ENCODE measurements at regions not wholly inside any gene's neighbourhood (a gene's known extent, or its start where the extent isn't known, plus 50 kb on each side); places are given as distances from the start of the nearest gene placed in this dataset.

- Histone ChIP-seq H3K27ac (ENCODE audit: low read length) (no peak overlapping the region), H3K4me1 (ENCODE audit: control insufficient read depth, insufficient read depth, low read length) (no peaks in the 10 kb centered on the region), H3K36me3 (ENCODE audit: control insufficient read depth, insufficient read depth, low read length) (no peaks in the 10 kb centered on the region), H3K9me3 (ENCODE audit: control insufficient read depth, low read depth, low read length) (no peaks in the 10 kb centered on the region), H3K27me3 (ENCODE audit: control insufficient read depth, insufficient read depth, low read length) (no peaks in the 10 kb centered on the region), H3K4me3 (ENCODE audit: low read length) (no peak overlapping the region)
- WGBS (ENCODE audit: insufficient coverage, low lambda C conversion rate): 67% methylated on average over 1 of the region's 3 CpGs
- DNase-seq: no peak
Measured at GRCh38 chr14:42541535-42542001, 934.9 kb downstream of the LRFN5 start.

GRCh38 chr14:42535397-42535796 is 928.7 kb downstream of the LRFN5 start:
- H3K36me3 ChIP-seq (ENCODE audit: control insufficient read depth, insufficient read depth, low read length): no peaks in the 10 kb centered on the region
- WGBS (ENCODE audit: insufficient coverage, low lambda C conversion rate): 86% methylated on average over 1 of the region's 10 CpGs
- H3K4me3 ChIP-seq (ENCODE audit: low read length): no peak overlapping the region
- no peak for DNase-seq
- H3K27me3 ChIP-seq (ENCODE audit: control insufficient read depth, insufficient read depth, low read length): no peaks in the 10 kb centered on the region
- H3K27ac ChIP-seq (ENCODE audit: low read length): no peak overlapping the region
- H3K4me1 ChIP-seq (ENCODE audit: control insufficient read depth, insufficient read depth, low read length): no peaks in the 10 kb centered on the region
- no peaks in the 10 kb centered on the region for H3K9me3 ChIP-seq (ENCODE audit: control insufficient read depth, low read depth, low read length)

- no peaks in the 10 kb centered on the region for H3K27me3 ChIP-seq (ENCODE audit: control insufficient read depth, insufficient read depth, low read length)
Measured at GRCh38 chr14:42533476-42533875, 926.8 kb downstream of the LRFN5 start.

GRCh38 chr14:42532194-42532593 is 925.5 kb downstream of the LRFN5 start:
- H3K9me3 ChIP-seq (ENCODE audit: control insufficient read depth, low read depth, low read length): no peaks in the 10 kb centered on the region
- no peak overlapping the region for H3K4me3 ChIP-seq (ENCODE audit: low read length)
- no peak overlapping the region for H3K27ac ChIP-seq (ENCODE audit: low read length)
- H3K27me3 ChIP-seq (ENCODE audit: control insufficient read depth, insufficient read depth, low read length): no peaks in the 10 kb centered on the region
- no peak for DNase-seq
- H3K4me1 ChIP-seq (ENCODE audit: control insufficient read depth, insufficient read depth, low read length): no peaks in the 10 kb centered on the region
- H3K36me3 ChIP-seq (ENCODE audit: control insufficient read depth, insufficient read depth, low read length): no peaks in the 10 kb centered on the region
- 90% methylated on average over 2 of the region's 2 CpGs for WGBS (ENCODE audit: insufficient coverage, low lambda C conversion rate)

More at GRCh38 chr14:42533476-42533875, 926.8 kb downstream of the LRFN5 start:
- H3K4me1 ChIP-seq (ENCODE audit: control insufficient read depth, insufficient read depth, low read length): no peaks in the 10 kb centered on the region
- no peak for DNase-seq
- no peaks in the 10 kb centered on the region for H3K36me3 ChIP-seq (ENCODE audit: control insufficient read depth, insufficient read depth, low read length)
- 100% methylated on average over 1 of the region's 1 CpG for WGBS (ENCODE audit: insufficient coverage, low lambda C conversion rate)
- H3K9me3 ChIP-seq (ENCODE audit: control insufficient read depth, low read depth, low read length): no peaks in the 10 kb centered on the region
- H3K27ac ChIP-seq (ENCODE audit: low read length): no peak overlapping the region
- no peak overlapping the region for H3K4me3 ChIP-seq (ENCODE audit: low read length)

GRCh38 chr14:42527141-42527540 is 920.5 kb downstream of the LRFN5 start:
- WGBS (ENCODE audit: insufficient coverage, low lambda C conversion rate): 100% methylated on average over 1 of the region's 2 CpGs
- Histone ChIP-seq H3K4me3 (ENCODE audit: low read length) (no peak overlapping the region), H3K27me3 (ENCODE audit: control insufficient read depth, insufficient read depth, low read length) (no peaks in the 10 kb centered on the region), H3K9me3 (ENCODE audit: control insufficient read depth, low read depth, low read length) (no peaks in the 10 kb centered on the region), H3K36me3 (ENCODE audit: control insufficient read depth, insufficient read depth, low read length) (no peaks in the 10 kb centered on the region), H3K27ac (ENCODE audit: low read length) (no peak overlapping the region), H3K4me1 (ENCODE audit: control insufficient read depth, insufficient read depth, low read length) (no peaks in the 10 kb centered on the region)
- DNase-seq: no peak

GRCh38 chr14:42523666-42524065 is 917.0 kb downstream of the LRFN5 start:
- WGBS (ENCODE audit: insufficient coverage, low lambda C conversion rate): 80% methylated on average over 1 of the region's 2 CpGs

GRCh38 chr14:42517806-42518500 is 911.3 kb downstream of the LRFN5 start:
- Histone ChIP-seq H3K4me3 (ENCODE audit: low read length) (no peak overlapping the region), H3K27me3 (ENCODE audit: control insufficient read depth, insufficient read depth, low read length) (no peaks in the 10 kb centered on the region), H3K9me3 (ENCODE audit: control insufficient read depth, low read depth, low read length) (no peaks in the 10 kb centered on the region), H3K4me1 (ENCODE audit: control insufficient read depth, insufficient read depth, low read length) (no peaks in the 10 kb centered on the region), H3K27ac (ENCODE audit: low read length) (no peak overlapping the region), H3K36me3 (ENCODE audit: control insufficient read depth, insufficient read depth, low read length) (no peaks in the 10 kb centered on the region)
- no peak for DNase-seq
- WGBS (ENCODE audit: insufficient coverage, low lambda C conversion rate): no CpG with 5 or more reads among the region's 2 CpGs

More at GRCh38 chr14:42523666-42524065, 917.0 kb downstream of the LRFN5 start:
- no peak overlapping the region for H3K27ac ChIP-seq (ENCODE audit: low read length)
- H3K9me3 ChIP-seq (ENCODE audit: control insufficient read depth, low read depth, low read length): no peaks in the 10 kb centered on the region
- no peak overlapping the region for H3K4me3 ChIP-seq (ENCODE audit: low read length)
- no peaks in the 10 kb centered on the region for H3K4me1 ChIP-seq (ENCODE audit: control insufficient read depth, insufficient read depth, low read length)
- H3K27me3 ChIP-seq (ENCODE audit: control insufficient read depth, insufficient read depth, low read length): no peaks in the 10 kb centered on the region
- no peaks in the 10 kb centered on the region for H3K36me3 ChIP-seq (ENCODE audit: control insufficient read depth, insufficient read depth, low read length)
- DNase-seq: no peak

- WGBS (ENCODE audit: insufficient coverage, low lambda C conversion rate): 100% methylated on average over 1 of the region's 1 CpG
- Histone ChIP-seq H3K9me3 (ENCODE audit: control insufficient read depth, low read depth, low read length) (no peaks in the 10 kb centered on the region), H3K27ac (ENCODE audit: low read length) (no peak overlapping the region), H3K4me3 (ENCODE audit: low read length) (no peak overlapping the region), H3K27me3 (ENCODE audit: control insufficient read depth, insufficient read depth, low read length) (no peaks in the 10 kb centered on the region), H3K36me3 (ENCODE audit: control insufficient read depth, insufficient read depth, low read length) (no peaks in the 10 kb centered on the region), H3K4me1 (ENCODE audit: control insufficient read depth, insufficient read depth, low read length) (no peaks in the 10 kb centered on the region)
- no peak for DNase-seq
Measured at GRCh38 chr14:42513837-42514236, 907.2 kb downstream of the LRFN5 start.

GRCh38 chr14:42510071-42510470 is 903.4 kb downstream of the LRFN5 start:
- H3K27ac ChIP-seq (ENCODE audit: low read length): no peak overlapping the region
- H3K4me3 ChIP-seq (ENCODE audit: low read length): no peak overlapping the region
- H3K4me1 ChIP-seq (ENCODE audit: control insufficient read depth, insufficient read depth, low read length): no peaks in the 10 kb centered on the region
- peaks cover 7% of the 10 kb centered on the region for H3K9me3 ChIP-seq (ENCODE audit: control insufficient read depth, low read depth, low read length)
- no peaks in the 10 kb centered on the region for H3K36me3 ChIP-seq (ENCODE audit: control insufficient read depth, insufficient read depth, low read length)
- WGBS (ENCODE audit: insufficient coverage, low lambda C conversion rate): 93% methylated on average over 1 of the region's 1 CpG
- no peak for DNase-seq
- H3K27me3 ChIP-seq (ENCODE audit: control insufficient read depth, insufficient read depth, low read length): no peaks in the 10 kb centered on the region

- WGBS (ENCODE audit: insufficient coverage, low lambda C conversion rate): no CpG with 5 or more reads among the region's 3 CpGs
- Histone ChIP-seq H3K9me3 (ENCODE audit: control insufficient read depth, low read depth, low read length) (peaks cover 7% of the 10 kb centered on the region), H3K27ac (ENCODE audit: low read length) (no peak overlapping the region), H3K36me3 (ENCODE audit: control insufficient read depth, insufficient read depth, low read length) (no peaks in the 10 kb centered on the region), H3K27me3 (ENCODE audit: control insufficient read depth, insufficient read depth, low read length) (no peaks in the 10 kb centered on the region), H3K4me1 (ENCODE audit: control insufficient read depth, insufficient read depth, low read length) (no peaks in the 10 kb centered on the region), H3K4me3 (ENCODE audit: low read length) (no peak overlapping the region)
- no peak for DNase-seq
Measured at GRCh38 chr14:42508209-42508946, 901.7 kb downstream of the LRFN5 start.

All from large intestine (tissue), 3 donors.